PFSK-1 (cell line): ENCODE measurements at regions not wholly inside any gene's neighbourhood (a gene's known extent, or its start where the extent isn't known, plus 50 kb on each side); places are given as distances from the start of the nearest gene placed in this dataset.

Experiments
- FOXP2 ChIP-seq: optimal IDR thresholded peaks from 2 replicates; pipeline ENCODE3; 2011; ENCODE audit warnings: borderline replicate concordance, control low read depth, inconsistent platforms; ENCODE audit not compliant: insufficient read depth; ENCODE audit errors: extremely low read length, extremely low read depth
- POLR2AphosphoS5 ChIP-seq: IDR thresholded peaks from 2 replicates; pipeline ENCODE4 v1.6.1; 2012; ENCODE audit warnings: low read depth, mild to moderate bottlenecking, control low read depth, low read length, moderate library complexity
- SIN3A ChIP-seq: IDR thresholded peaks from 2 replicates; pipeline ENCODE4 v1.6.1; 2012; ENCODE audit warnings: mild to moderate bottlenecking, low read length, moderate library complexity, borderline replicate concordance; ENCODE audit not compliant: insufficient read depth
- TAF1 ChIP-seq: IDR thresholded peaks from 2 replicates; pipeline ENCODE4 v1.6.1; 2012; ENCODE audit warnings: low read length, control low read depth, borderline replicate concordance; ENCODE audit not compliant: insufficient read depth
- TF ChIP-seq, protein P1 (sequence below), 2 experiments: IDR thresholded peaks; 2 replicates each; pipeline versions ENCODE4 v1.6.1 to v1.8.0; 2011 to 2012; ENCODE audit warnings: low read depth in 2 of 2, low read length in 2 of 2, control low read depth in 1 of 2, inconsistent platforms in 1 of 2, mild to moderate bottlenecking in 1 of 2, moderate library complexity in 1 of 2; ENCODE audit not compliant: insufficient read depth in 1 of 2

DNA sequence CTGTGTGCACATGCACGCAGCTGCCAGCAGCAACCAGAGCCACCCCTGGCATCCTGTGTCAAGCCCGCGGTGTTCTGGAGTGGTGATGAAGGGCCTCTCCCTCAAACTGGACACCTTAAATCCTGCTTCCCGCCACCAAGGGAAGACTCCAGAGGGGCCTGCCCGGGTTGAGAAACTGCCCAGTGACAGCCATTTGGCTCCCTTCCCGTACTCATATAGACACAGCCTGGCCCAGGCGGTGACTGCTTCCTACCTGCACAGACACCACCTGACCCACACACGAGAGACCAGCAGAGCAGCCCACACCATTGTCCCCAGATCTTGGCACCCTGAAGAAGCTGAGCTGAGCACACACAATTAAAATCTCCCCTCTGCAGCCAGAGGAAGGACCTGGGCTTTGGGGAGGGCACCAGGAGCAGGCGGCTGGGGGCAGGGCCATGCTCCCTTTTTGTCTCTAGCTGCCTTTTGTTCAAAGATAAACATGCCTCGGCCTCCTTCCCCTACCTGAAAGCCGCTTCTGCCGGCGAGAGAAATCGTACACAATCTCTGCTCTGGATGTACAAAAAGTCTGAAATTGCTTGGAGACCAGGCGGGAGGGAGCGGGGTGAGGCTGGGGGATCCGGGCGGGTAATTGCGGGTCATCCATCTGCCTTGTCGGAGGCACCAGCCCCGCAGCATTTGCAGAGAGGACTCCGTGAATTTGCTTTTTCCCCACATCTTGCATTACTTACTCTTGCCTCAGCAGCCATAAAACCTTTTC lies 78.4 kb downstream of the TSPAN17 start:
- TF ChIP-seq FOXP2: no peak
- no peak for TF ChIP-seq TAF1
- TF ChIP-seq, protein P1, sequence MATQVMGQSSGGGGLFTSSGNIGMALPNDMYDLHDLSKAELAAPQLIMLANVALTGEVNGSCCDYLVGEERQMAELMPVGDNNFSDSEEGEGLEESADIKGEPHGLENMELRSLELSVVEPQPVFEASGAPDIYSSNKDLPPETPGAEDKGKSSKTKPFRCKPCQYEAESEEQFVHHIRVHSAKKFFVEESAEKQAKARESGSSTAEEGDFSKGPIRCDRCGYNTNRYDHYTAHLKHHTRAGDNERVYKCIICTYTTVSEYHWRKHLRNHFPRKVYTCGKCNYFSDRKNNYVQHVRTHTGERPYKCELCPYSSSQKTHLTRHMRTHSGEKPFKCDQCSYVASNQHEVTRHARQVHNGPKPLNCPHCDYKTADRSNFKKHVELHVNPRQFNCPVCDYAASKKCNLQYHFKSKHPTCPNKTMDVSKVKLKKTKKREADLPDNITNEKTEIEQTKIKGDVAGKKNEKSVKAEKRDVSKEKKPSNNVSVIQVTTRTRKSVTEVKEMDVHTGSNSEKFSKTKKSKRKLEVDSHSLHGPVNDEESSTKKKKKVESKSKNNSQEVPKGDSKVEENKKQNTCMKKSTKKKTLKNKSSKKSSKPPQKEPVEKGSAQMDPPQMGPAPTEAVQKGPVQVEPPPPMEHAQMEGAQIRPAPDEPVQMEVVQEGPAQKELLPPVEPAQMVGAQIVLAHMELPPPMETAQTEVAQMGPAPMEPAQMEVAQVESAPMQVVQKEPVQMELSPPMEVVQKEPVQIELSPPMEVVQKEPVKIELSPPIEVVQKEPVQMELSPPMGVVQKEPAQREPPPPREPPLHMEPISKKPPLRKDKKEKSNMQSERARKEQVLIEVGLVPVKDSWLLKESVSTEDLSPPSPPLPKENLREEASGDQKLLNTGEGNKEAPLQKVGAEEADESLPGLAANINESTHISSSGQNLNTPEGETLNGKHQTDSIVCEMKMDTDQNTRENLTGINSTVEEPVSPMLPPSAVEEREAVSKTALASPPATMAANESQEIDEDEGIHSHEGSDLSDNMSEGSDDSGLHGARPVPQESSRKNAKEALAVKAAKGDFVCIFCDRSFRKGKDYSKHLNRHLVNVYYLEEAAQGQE (IDR thresholded peaks at IDR 0.05; ENCODE audit: insufficient read depth in 1 of 2, low read depth in 2 of 2, low read length in 2 of 2): no peak
- TF ChIP-seq SIN3A: no peak
- TF ChIP-seq POLR2AphosphoS5: no peak

DNA sequence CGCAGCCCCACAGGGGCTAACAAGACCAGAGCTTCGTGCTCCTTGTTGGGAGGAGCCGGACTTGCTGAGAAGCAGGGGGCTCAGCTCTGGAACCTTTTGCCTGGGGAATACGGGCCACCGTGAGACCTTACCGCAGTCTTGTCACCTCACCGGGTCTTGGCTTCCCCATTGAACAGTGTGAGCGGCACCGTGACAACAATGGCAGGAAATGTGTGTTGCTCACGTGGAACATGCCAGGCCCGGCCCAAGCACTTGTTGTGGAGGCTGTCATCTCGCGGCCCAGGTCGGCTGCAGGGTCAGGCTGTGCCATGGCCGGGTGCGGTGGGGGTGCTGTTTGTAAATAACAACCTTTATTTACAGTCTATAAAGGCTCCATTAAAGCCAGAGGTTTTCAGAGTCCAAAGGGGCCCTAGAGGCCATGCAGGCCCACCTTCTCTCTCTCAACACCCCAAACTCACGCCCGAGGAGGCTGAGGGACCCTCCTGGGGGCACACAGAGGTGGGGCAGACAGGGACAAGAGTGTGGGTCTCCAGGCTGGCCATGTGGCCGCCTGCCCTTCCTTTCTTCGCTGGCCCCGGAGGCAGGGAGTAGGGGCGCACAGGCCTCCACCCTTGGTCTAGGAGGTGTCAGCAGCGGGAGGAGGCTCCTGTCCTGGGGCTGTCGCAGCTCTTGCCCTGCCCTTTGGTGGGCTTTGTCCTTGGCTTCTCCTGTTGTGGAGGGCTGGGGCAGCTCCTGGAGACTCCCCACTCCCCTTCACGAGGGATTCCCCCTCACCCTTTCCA lies 79.7 kb downstream of the TSPAN17 start:
- TF ChIP-seq POLR2AphosphoS5: no peak
- TF ChIP-seq SIN3A: no peak
- no peak for TF ChIP-seq FOXP2
- TF ChIP-seq, protein P1 (IDR thresholded peaks at IDR 0.05; ENCODE audit: insufficient read depth in 1 of 2, low read depth in 2 of 2, low read length in 2 of 2): no peak
- no peak for TF ChIP-seq TAF1

DNA sequence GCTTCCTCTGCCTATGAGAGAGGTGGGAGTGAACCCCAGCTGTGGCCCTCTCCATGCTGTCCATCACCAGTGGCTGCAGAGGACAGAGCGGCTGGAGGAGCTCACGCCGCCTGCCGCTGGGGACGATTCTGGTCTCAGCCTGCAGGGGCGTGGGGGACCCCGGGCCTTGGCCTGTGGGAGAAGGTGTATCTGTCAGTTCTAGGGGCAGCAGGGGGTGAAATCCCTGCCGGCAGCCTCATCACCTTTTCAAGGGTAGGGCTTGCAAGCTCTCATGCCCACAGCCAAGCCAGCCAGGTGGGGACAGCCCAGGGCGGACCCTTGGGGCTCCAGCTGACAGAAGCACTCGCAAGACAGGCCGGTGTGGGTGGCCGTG lies 80.2 kb downstream of the TSPAN17 start:
- TF ChIP-seq FOXP2: no peak
- no peak for TF ChIP-seq SIN3A
- no peak for TF ChIP-seq TAF1
- TF ChIP-seq POLR2AphosphoS5: no peak
- TF ChIP-seq, protein P1 (IDR thresholded peaks at IDR 0.05; ENCODE audit: insufficient read depth in 1 of 2, low read depth in 2 of 2, low read length in 2 of 2): no peak

DNA sequence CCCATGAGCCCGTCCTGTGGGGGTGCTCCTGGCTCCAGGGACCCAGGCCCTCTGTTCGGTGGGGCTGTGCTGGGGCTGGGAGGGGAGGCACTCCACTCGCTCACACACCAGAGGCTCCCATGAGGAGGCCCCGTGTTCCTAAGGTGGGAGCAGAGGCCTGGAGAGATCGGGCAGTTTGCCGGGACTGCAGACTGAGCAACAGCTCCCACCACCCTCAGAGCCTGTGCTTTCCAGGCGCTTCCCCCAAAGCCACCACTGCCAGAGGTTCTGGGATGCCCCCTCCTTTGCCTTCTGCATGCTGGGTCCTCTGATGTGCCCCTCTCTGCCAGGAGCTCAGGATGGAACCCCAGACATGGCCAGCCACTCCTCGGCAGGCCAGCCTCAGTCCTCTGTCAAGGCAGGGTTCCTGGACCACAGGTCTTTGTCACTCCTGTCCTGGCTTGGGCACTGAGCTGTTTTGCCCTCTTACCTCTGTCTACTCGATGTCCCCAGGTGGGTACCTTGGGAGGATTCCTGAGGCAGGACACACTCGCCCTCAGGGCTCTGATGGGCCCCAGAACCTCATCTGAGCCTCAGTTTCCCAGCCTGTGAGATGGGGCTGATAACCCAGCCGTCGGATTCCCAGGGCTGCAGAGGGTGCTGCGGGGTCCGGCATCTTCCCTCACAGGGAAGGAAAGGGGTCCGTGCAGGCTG lies 80.8 kb downstream of the TSPAN17 start:
- TF ChIP-seq SIN3A (no peak), FOXP2 (no peak), POLR2AphosphoS5 (no peak), TAF1 (no peak)
- TF ChIP-seq, protein P1 (IDR thresholded peaks at IDR 0.05; ENCODE audit: insufficient read depth in 1 of 2, low read depth in 2 of 2, low read length in 2 of 2): no peak
